Thymus (tissue), 11 donors: ENCODE measurements at regions not wholly inside any gene's neighbourhood (a gene's known extent, or its start where the extent isn't known, plus 50 kb on each side); places are given as distances from the start of the nearest gene placed in this dataset.
"Not testable (repeated sequence)": the region's sequence is repeated elsewhere in the genome, so short reads cannot be mapped to it uniquely, and the experiment has no call there.

Experiments
- DNase-seq, 9 donors: peaks; one replicate each; pipeline ENCODE4 v3.0.0-alpha.2; 2013; ENCODE audit warnings: low spot score in 9 of 9, low read depth in 6 of 9, missing footprints in 1 of 9
- H3K27ac ChIP-seq, 2 donors: one replicate each; pipeline ENCODE4 v1.5.1; 2013; ENCODE audit warnings: control low read depth in 1 of 2, low read depth in 1 of 2, low read length in 1 of 2, mild to moderate bottlenecking in 1 of 2, moderate library complexity in 1 of 2
- H3K27me3 ChIP-seq, 2 donors: one replicate each; pipeline ENCODE4 v1.5.1; 2013; ENCODE audit warnings: low read length in 1 of 2; ENCODE audit not compliant: control insufficient read depth in 2 of 2, insufficient read depth in 1 of 2
- H3K36me3 ChIP-seq, 2 donors: one replicate each; pipeline ENCODE4 v1.5.1; 2013; ENCODE audit warnings: low read length in 1 of 2, mild to moderate bottlenecking in 1 of 2, moderate library complexity in 1 of 2; ENCODE audit not compliant: control insufficient read depth in 2 of 2, insufficient read depth in 2 of 2
- H3K4me1 ChIP-seq, 2 donors: one replicate each; pipeline ENCODE4 v1.5.1; 2013; ENCODE audit warnings: low read length in 2 of 2; ENCODE audit not compliant: control insufficient read depth in 2 of 2, insufficient read depth in 2 of 2
- H3K4me3 ChIP-seq, 2 donors: one replicate each; pipeline ENCODE4 v1.5.1; 2013; ENCODE audit warnings: low read length in 2 of 2, control low read depth in 1 of 2, mild to moderate bottlenecking in 1 of 2
- H3K9me3 ChIP-seq, 2 donors: one replicate each; pipeline ENCODE4 v1.5.1; 2013; ENCODE audit warnings: low read length in 1 of 2, mild to moderate bottlenecking in 1 of 2; ENCODE audit not compliant: control insufficient read depth in 2 of 2, insufficient read depth in 1 of 2
- WGBS: extraction: QIAGEN DNeasy Blood & Tissue Kit; methylation state at CpG from one replicate; pipeline ENCODE4 v1.1.7; 2013; 5-methylcytosine and 5-hydroxymethylcytosine counted together
- donor health status: healthy.

GRCh38 chr12:74595696-74596095 is 58.1 kb downstream of the ATXN7L3B start:
- DNase-seq = no peak
- Histone ChIP-seq H3K9me3 (peaks cover 0 to 6% of the 10 kb centered on the region in 2 donors), H3K27me3 (no peaks in the 10 kb centered on the region), H3K4me1 (no peaks in the 10 kb centered on the region), H3K36me3 (no peaks in the 10 kb centered on the region), H3K4me3 (no peak overlapping the region), H3K27ac (no peak overlapping the region)

- H3K4me3 ChIP-seq = no peak overlapping the region
- no peak for DNase-seq
- H3K9me3 ChIP-seq = peaks cover 0 to 6% of the 10 kb centered on the region in 2 donors
- no peaks in the 10 kb centered on the region for H3K36me3 ChIP-seq
- no peak overlapping the region for H3K27ac ChIP-seq
- no peaks in the 10 kb centered on the region for H3K4me1 ChIP-seq
- no peaks in the 10 kb centered on the region for H3K27me3 ChIP-seq
Observed at GRCh38 chr12:74598819-74599218, 61.2 kb downstream of the ATXN7L3B start.

- no peaks in the 10 kb centered on the region for H3K36me3 ChIP-seq
- H3K4me3 ChIP-seq = no peak overlapping the region
- WGBS = 76% methylated on average over 1 of the region's 1 CpG
- no peak for DNase-seq
- no peak overlapping the region for H3K27ac ChIP-seq
- H3K27me3 ChIP-seq = no peaks in the 10 kb centered on the region
- H3K9me3 ChIP-seq = peaks cover 0 to 6% of the 10 kb centered on the region in 2 donors
- no peaks in the 10 kb centered on the region for H3K4me1 ChIP-seq
Observed at GRCh38 chr12:74599932-74600331, 62.3 kb downstream of the ATXN7L3B start.

GRCh38 chr12:74600817-74601216 is 63.2 kb downstream of the ATXN7L3B start:
- H3K27ac ChIP-seq, DNase-seq, H3K4me1 ChIP-seq, H3K27me3 ChIP-seq, H3K4me3 ChIP-seq, H3K9me3 ChIP-seq, H3K36me3 ChIP-seq: not testable (repeated sequence)

- H3K27me3 ChIP-seq = no peaks in the 10 kb centered on the region
- WGBS = 83% methylated on average over 2 of the region's 2 CpGs
- no peaks in the 10 kb centered on the region for H3K4me1 ChIP-seq
- no peak overlapping the region for H3K4me3 ChIP-seq
- H3K27ac ChIP-seq = no peak overlapping the region
- H3K9me3 ChIP-seq = peaks cover 0 to 6% of the 10 kb centered on the region in 2 donors
- H3K36me3 ChIP-seq = no peaks in the 10 kb centered on the region
- no peak for DNase-seq
Observed at GRCh38 chr12:74602881-74603672, 65.4 kb downstream of the ATXN7L3B start.

GRCh38 chr12:74608231-74608775 is 70.7 kb downstream of the ATXN7L3B start:
- H3K36me3 ChIP-seq = no peaks in the 10 kb centered on the region
- 83% methylated on average over 3 of the region's 3 CpGs for WGBS
- H3K4me3 ChIP-seq = no peak overlapping the region

GRCh38 chr12:74610711-74611110 is 73.1 kb downstream of the ATXN7L3B start:
- H3K27ac ChIP-seq = no peak overlapping the region
- H3K4me1 ChIP-seq = no peaks in the 10 kb centered on the region
- H3K4me3 ChIP-seq = no peak overlapping the region
- WGBS = 88% methylated on average over 3 of the region's 3 CpGs
- H3K27me3 ChIP-seq = no peaks in the 10 kb centered on the region
- DNase-seq = no peak
- no peaks in the 10 kb centered on the region for H3K9me3 ChIP-seq
- H3K36me3 ChIP-seq = no peaks in the 10 kb centered on the region

More at GRCh38 chr12:74608231-74608775, 70.7 kb downstream of the ATXN7L3B start:
- Histone ChIP-seq H3K4me1 (no peaks in the 10 kb centered on the region), H3K27me3 (no peaks in the 10 kb centered on the region), H3K27ac (no peak overlapping the region), H3K9me3 (no peaks in the 10 kb centered on the region)
- DNase-seq = no peak

- Histone ChIP-seq H3K4me3 (no peak overlapping the region), H3K27ac (no peak overlapping the region), H3K9me3 (no peaks in the 10 kb centered on the region), H3K36me3 (no peaks in the 10 kb centered on the region), H3K27me3 (no peaks in the 10 kb centered on the region), H3K4me1 (no peaks in the 10 kb centered on the region)
- DNase-seq = no peak
Observed at GRCh38 chr12:74614426-74614825, 76.8 kb downstream of the ATXN7L3B start.

GRCh38 chr12:74619084-74619483 is 81.4 kb downstream of the ATXN7L3B start:
- no peak overlapping the region for H3K27ac ChIP-seq
- H3K4me1 ChIP-seq = no peaks in the 10 kb centered on the region
- no peaks in the 10 kb centered on the region for H3K27me3 ChIP-seq
- H3K36me3 ChIP-seq = no peaks in the 10 kb centered on the region
- no peak overlapping the region for H3K4me3 ChIP-seq
- DNase-seq = no peak
- 83% methylated on average over 2 of the region's 2 CpGs for whole genome bisulfite sequencing
- no peaks in the 10 kb centered on the region for H3K9me3 ChIP-seq
